Non-pigmented ciliary epithelial cell (primary cell): ENCODE measurements at regions not wholly inside any gene's neighbourhood (a gene's known extent, or its start where the extent isn't known, plus 50 kb on each side); places are given as distances from the start of the nearest gene placed in this dataset.
"Not testable (repeated sequence)": the region's sequence is repeated elsewhere in the genome, so short reads cannot be mapped to it uniquely, and the experiment has no call there.

Source experiments
- DNase-seq: peaks from one replicate; pipeline ENCODE4 v3.0.0-alpha.2; 2010; ENCODE audit warnings: low read depth

DNA sequence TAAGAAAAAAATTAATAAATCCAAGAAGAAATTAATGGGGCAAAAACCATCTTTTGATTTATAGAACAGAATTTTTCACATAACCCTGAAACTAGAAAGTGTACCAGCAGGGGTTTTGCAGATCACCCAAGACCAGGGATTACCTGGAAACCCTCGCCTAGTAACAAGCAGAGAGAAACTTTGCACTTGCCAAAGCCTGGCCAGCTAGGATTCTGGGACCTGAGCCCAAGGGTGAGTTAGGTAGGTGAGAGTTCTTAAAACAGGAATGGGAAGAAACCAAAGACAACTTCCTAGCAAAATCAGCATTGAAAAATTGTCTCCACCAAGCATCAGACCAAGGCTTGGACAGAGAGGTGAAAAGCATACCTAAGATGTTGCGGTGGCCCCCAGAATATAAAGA lies 247.0 kb upstream of the NBEA start:
- DNase-seq, result no peak

GRCh38 chr13:34696296-34696695 lies 245.8 kb upstream of the NBEA start:
- no peak for DNase-seq

DNA sequence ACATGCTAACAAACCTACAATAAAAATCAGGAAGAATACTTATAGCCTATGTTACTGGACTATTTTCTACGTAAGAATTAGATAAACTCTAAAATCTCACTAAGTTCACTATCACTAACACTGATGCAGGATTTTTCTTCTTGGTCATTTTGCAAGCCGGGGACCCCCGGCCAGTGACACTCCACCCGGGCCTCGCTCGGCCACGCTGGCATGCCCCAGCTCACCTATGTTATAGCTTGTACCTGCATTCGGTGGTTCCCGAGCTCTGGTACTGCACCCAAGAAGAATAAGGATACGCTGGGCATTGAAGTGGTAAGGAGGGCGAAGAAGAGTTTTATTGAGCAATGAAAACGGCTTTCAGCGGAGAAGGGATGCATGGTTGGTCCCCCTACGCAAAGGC lies 245.3 kb upstream of the NBEA start:
- DNase-seq, result no peak

DNA sequence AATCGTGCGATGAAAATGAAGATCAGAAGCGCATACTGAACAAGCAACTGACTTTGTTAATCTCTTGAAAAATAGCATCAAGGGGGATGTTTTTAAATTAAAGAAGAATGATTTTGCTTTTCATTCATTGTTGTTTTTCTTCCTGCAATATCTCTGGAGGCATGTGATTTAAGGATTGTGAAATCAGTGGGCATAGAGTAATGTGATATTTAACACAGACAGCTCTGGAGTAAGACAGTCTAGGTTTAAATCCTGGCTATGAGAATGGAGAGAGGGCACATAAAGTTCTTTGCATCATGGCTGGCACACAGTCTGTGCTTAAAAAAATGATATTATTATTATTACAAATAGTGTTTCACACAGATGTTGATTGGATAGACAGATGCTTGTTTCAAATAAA lies 243.1 kb upstream of the NBEA start:
- no peak for DNase-seq

DNA sequence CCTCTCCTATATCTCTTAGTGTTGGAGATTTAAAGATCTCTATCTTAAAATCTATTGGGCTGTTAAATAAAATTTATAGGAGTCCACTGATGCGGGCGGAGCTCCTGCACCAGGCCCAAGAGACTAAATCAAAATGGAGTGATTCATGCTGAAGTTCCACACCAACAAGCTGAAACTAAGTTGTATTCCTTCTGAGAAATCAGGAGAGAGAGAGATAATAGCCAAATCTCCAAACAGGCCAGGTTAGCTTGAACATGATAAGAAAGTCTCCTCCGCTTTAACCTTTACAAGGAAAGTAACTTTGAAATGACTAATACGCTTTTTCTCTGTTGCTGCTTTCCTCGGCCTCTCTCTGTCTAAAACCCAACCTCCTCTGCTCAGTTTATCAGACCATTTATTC lies 241.9 kb upstream of the NBEA start:
- no peak for DNase-seq

- DNase-seq, result no peak
These were observed 240.2 kb upstream of the NBEA start for GRCh38 chr13:34701919-34702318.

GRCh38 chr13:34708566-34709313 lies 233.3 kb upstream of the NBEA start:
- DNase-seq, result no peak

- DNase-seq, result no peak
These were observed 222.8 kb upstream of the NBEA start for GRCh38 chr13:34719060-34719875.

DNA sequence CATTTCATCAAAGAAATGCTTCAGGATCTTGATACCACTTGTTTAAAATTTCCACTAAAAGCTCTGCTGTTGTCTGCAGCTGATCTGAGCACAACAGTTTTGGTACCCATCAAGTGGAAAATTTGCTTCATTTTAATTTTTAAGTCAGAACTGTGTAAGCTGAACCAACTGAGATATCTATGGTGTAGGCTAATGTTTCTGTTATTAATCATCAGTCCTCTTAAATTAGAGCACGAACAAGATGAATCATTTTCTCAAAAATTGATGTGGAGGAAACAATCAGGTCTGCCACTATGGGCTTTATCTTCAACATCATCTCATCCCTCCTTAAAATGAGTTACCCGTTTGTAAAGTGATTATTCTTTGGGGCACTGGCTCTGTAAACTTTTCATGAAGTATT lies 221.5 kb upstream of the NBEA start:
- no peak for DNase-seq

GRCh38 chr13:34721631-34722595 lies 220.2 kb upstream of the NBEA start:
- no peak for DNase-seq

GRCh38 chr13:34722922-34723321 lies 219.1 kb upstream of the NBEA start:
- DNase-seq, result no peak

GRCh38 chr13:34730961-34731360 lies 211.1 kb upstream of the NBEA start:
- DNase-seq, result no peak

GRCh38 chr13:34731486-34731885 lies 210.6 kb upstream of the NBEA start:
- DNase-seq, result no peak

DNA sequence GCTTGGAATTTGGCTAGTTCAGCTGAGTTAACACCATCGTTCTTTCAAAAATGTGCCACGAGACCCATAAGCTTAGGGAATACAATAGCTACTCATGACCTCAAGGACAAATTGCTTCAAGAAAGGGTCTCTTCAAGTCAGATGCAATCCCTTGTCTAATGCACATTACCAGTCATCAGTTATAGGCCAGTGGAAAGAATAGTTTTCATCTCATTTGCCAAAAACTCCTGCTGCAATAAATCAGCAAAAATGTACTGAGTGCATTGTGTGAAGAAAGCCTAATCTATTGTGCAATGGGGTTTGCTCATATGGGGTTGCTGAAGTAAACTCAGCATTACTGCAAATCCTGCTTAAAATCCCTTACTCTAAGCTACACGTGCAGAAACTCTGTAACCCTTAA lies 208.3 kb upstream of the NBEA start:
- no peak for DNase-seq

DNA sequence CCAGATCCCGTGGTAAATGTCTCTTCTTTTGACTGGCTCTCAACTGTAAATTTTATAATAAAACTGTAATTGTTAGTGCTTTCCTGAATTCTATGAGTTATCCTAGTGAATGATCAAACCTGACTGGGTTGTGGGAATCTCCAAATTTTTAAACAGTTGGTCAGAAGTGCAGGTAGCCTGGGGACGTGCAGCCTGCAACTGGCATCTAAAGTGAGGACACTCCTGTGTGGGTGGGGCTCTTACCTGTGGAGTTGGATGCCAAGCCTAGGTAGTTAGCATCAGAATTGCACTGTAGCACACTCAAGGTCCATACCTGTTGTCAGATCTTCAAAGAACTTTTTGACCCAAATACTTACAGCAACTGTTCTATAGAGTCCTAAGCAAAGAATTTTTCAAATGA lies 207.1 kb upstream of the NBEA start:
- no peak for DNase-seq

- no peak for DNase-seq
These were observed 203.6 kb upstream of the NBEA start for GRCh38 chr13:34738254-34738992.

- not testable (repeated sequence) for DNase-seq
These were observed 195.0 kb upstream of the NBEA start for GRCh38 chr13:34747056-34747455.

DNA sequence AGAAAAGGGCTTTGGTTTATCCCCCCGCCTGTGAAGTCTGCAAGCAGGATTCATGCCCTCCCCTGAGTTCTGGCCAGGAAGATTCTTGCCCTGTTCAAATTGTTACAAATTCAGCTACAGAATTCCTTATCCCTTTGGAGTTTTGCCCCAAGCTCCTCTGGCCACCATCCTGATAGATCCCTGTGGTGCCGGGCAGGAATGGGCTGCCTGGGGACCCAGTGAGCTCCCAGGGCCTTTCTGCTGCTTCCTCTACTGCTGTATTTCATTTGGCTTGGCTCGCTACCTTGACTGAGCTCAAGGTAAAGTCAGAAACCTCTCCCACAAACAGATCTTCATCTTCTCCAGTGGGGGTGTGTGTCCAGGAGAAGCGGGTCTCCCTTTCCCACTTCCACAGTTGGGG lies 194.6 kb upstream of the NBEA start:
- DNase-seq, result no peak

- DNase-seq, result no peak
These were observed 194.0 kb upstream of the NBEA start for GRCh38 chr13:34748073-34748472.

GRCh38 chr13:34748596-34748995 lies 193.5 kb upstream of the NBEA start:
- no peak for DNase-seq

GRCh38 chr13:34749046-34749445 lies 193.0 kb upstream of the NBEA start:
- no peak for DNase-seq
